GM18511 (cell line): ENCODE measurements at regions not wholly inside any gene's neighbourhood (a gene's known extent, or its start where the extent isn't known, plus 50 kb on each side); places are given as distances from the start of the nearest gene placed in this dataset.
"Not testable (repeated sequence)": the region's sequence is repeated elsewhere in the genome, so short reads cannot be mapped to it uniquely, and the experiment has no call there.

Experiments used
- ATAC-seq: cut with Tn5 transposase; IDR thresholded peaks from one replicate; pipeline ENCODE4 v1.9.1; 2021; ENCODE audit warnings: mild to moderate bottlenecking, moderate library complexity; ENCODE audit not compliant: unreplicated experiment

- no peak for ATAC-seq
Observed at GRCh38 chr4:81789158-81789557, 317.5 kb upstream of the RASGEF1B start.

- no peak for ATAC-seq
Observed at GRCh38 chr4:81786766-81787165, 315.1 kb upstream of the RASGEF1B start.

- ATAC-seq: no peak
Observed at GRCh38 chr4:81786063-81786763, 314.5 kb upstream of the RASGEF1B start.

GRCh38 chr4:81785338-81785737 is 313.6 kb upstream of the RASGEF1B start:
- ATAC-seq: no peak

- no peak for ATAC-seq
Observed at GRCh38 chr4:81783558-81783957, 311.9 kb upstream of the RASGEF1B start.

GRCh38 chr4:81781799-81782198 is 310.1 kb upstream of the RASGEF1B start:
- ATAC-seq: no peak

GRCh38 chr4:81777718-81778117 is 306.0 kb upstream of the RASGEF1B start:
- ATAC-seq: not testable (repeated sequence)

- no peak for ATAC-seq
Observed at GRCh38 chr4:81776794-81777193, 305.1 kb upstream of the RASGEF1B start.

- ATAC-seq: no peak
Observed at GRCh38 chr4:81773557-81773956, 301.9 kb upstream of the RASGEF1B start.

GRCh38 chr4:81771721-81772120 is 300.0 kb upstream of the RASGEF1B start:
- no peak for ATAC-seq

GRCh38 chr4:81769244-81769643 is 297.5 kb upstream of the RASGEF1B start:
- no peak for ATAC-seq

GRCh38 chr4:81758574-81759264 is 287.0 kb upstream of the RASGEF1B start:
- ATAC-seq: peak; percentile 54

GRCh38 chr4:81757691-81758090 is 286.0 kb upstream of the RASGEF1B start:
- no peak for ATAC-seq

- peak; percentile 95 for ATAC-seq
Observed at GRCh38 chr4:81756973-81757372, 285.3 kb upstream of the RASGEF1B start.

- no peak for ATAC-seq
Observed at GRCh38 chr4:81756042-81756441, 284.3 kb upstream of the RASGEF1B start.

- no peak for ATAC-seq
Observed at GRCh38 chr4:81754169-81754568, 282.5 kb upstream of the RASGEF1B start.

- no peak for ATAC-seq
Observed at GRCh38 chr4:81751531-81752289, 280.0 kb upstream of the RASGEF1B start.

- no peak for ATAC-seq
Observed at GRCh38 chr4:81747242-81747930, 275.7 kb upstream of the RASGEF1B start.

GRCh38 chr4:81746773-81747172 is 275.1 kb upstream of the RASGEF1B start:
- no peak for ATAC-seq

- no peak for ATAC-seq
Observed at GRCh38 chr4:81746071-81746470, 274.4 kb upstream of the RASGEF1B start.

GRCh38 chr4:81745050-81745449 is 273.3 kb upstream of the RASGEF1B start:
- ATAC-seq: no peak
